HG03575 (cell line): ENCODE measurements at regions not wholly inside any gene's neighbourhood (a gene's known extent, or its start where the extent isn't known, plus 50 kb on each side); places are given as distances from the start of the nearest gene placed in this dataset.

Experiments used
- ATAC-seq: cut with Tn5 transposase; IDR thresholded peaks from one replicate; pipeline ENCODE4 v1.9.1; 2021; ENCODE audit not compliant: unreplicated experiment, insufficient number of reproducible peaks, low FRiP score; ENCODE audit errors: extremely low read depth

GRCh38 chr20:40503119-40503518 is 185.9 kb downstream of the MAFB start:
- ATAC-seq = no peak

DNA sequence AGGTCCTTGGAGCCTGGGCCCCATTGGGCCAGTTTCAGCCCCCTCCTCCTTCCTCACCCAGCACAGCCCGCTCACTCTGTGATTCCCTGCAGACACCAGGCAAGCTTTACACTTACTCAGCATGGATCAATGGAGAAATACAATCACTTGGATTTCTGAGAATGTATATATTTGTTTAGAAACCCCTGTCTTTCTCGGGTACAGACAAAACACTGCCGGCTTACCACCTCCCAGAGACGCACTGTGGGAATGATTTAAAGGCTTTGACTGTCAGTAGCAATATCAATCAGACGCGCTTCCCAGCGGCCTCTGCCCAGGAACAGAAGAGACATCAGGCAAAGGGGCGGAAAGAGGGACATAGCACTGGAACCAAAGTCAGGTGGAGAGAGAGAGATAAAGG is 186.5 kb downstream of the MAFB start:
- no peak for ATAC-seq

DNA sequence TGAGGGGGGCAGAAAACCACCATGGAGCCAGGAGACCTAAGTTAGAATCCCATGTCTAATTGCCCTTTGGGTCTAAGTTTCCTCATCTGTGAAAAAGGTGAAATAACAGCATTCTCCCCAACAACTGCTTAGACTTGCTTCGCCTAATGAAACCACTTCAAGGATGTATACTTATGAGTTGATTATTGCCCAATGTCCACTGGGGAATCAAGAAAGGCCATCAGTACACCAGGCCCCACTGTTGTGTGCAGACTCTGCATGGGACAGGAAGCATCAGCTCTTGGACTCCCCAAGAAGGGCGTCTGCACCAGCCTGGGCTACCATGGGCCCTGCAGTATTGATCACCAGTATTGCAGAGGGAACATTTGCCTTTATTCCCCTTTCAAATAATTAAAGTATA is 189.6 kb downstream of the MAFB start:
- no peak for ATAC-seq

- no peak for ATAC-seq
Measured at GRCh38 chr20:40497899-40498691, 190.9 kb downstream of the MAFB start.

- ATAC-seq = no peak
Measured at GRCh38 chr20:40495956-40496355, 193.1 kb downstream of the MAFB start.

DNA sequence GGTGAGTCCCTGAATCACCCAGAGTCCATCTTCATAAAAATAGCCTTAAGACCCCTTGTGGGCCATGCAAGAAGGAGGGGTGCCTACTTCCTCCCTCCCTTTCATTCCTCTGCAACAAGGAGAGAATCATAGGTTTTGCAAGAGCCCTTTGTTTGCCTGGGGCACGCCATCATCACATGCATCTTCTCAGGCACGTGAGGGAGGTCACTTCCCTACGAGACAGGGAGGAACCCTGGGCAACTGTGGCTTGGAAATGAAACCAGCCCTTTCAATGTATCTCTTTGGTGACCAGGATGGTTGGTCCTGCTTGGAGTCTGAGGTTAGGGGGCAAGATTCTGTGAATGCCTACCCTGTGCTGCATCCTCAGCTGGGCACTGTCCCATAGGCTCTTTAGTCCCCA is 194.8 kb downstream of the MAFB start:
- ATAC-seq = no peak

DNA sequence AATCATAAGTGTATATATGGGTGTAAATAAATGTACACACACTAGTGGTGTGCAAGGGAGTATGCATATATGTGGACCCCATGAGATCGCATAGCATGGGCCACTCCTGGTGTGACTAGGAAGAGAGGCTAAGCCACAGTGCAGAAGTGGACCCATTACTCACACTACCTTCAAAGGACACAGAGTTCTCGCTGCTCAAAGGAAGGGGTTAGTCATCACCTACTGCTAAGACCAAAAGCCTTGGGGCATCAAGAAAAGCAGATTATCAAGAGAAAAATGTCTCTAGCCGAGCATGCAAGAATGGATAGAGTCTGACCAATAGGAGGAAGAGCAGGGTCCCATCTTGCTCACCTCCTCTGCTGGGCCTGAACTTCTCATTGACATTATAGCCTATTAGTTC is 195.5 kb downstream of the MAFB start:
- ATAC-seq = no peak

DNA sequence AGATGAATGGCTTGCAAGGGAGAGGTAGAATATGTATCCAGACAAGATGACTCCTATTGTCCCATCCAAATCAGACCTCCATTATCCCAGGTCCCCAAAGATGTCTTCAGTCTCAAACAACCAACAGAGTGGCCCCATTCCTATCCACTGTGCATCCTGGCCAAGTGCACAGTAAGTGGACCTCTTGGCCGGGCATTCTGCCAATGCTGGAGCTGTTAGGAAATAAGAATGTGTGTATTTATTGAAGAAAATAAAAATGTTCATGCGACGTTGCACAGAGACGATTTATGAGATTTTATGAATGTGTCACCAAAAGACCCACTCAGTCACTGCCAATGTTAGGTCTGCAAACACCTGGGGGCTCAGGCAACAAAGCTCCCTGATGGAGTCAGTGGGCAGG is 196.0 kb downstream of the MAFB start:
- no peak for ATAC-seq

- no peak for ATAC-seq
Measured at GRCh38 chr20:40491009-40491590, 197.9 kb downstream of the MAFB start.

GRCh38 chr20:40489886-40490285 is 199.2 kb downstream of the MAFB start:
- ATAC-seq = no peak

GRCh38 chr20:40488401-40488800 is 200.6 kb downstream of the MAFB start:
- no peak for ATAC-seq

GRCh38 chr20:40486297-40486696 is 202.7 kb downstream of the MAFB start:
- no peak for ATAC-seq

DNA sequence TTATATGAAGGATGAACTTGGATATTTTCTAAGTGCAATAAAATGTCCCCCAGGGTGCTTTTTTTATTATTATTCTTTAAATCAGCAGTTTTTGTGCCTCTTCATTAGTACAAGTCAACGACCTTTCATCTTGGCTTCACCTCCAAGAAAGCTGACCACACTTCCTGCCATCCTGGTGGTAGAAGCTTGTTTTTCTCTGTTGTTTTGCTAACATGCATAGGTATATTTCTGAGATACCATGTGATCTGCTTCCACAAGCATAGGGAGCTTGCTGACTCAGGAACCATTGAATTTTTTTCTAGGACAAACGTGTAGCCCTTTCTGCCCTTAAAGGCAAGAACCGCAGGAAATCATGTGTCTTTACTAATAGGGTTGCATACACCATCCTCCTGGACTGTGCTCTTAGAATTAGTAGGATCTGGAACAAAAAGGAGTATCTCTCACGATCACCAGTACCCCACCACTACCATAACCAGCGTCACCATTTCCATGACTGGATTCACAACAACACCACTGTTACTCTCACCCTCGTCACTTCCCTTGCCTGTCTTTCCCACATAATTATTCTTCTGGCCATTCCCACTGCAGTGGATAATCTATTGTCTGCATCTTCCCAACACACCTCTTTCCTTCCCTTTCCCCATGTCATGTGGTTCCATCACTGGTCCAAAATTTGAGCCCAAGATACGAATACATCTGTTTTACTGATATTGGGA is 207.1 kb downstream of the MAFB start:
- no peak for ATAC-seq

DNA sequence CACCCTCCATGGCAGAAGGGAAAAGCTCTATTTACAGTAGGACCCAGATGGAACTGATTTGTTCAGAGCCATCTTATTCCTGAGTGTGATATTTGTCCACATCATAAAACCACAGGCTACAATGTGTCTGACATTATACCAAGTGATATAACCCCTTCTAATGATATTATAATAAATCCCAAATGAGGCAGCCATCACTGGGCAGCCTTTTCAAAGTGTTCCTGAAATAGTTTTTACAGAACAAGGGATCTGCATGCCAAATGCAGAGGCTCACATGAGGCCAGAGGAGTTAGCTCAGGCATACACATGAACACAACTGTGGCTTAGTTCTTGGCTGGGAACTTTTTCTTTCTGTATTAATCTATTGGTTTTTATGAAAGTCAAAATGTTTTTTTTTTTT is 207.7 kb downstream of the MAFB start:
- no peak for ATAC-seq

GRCh38 chr20:40477805-40478204 is 211.2 kb downstream of the MAFB start:
- no peak for ATAC-seq

DNA sequence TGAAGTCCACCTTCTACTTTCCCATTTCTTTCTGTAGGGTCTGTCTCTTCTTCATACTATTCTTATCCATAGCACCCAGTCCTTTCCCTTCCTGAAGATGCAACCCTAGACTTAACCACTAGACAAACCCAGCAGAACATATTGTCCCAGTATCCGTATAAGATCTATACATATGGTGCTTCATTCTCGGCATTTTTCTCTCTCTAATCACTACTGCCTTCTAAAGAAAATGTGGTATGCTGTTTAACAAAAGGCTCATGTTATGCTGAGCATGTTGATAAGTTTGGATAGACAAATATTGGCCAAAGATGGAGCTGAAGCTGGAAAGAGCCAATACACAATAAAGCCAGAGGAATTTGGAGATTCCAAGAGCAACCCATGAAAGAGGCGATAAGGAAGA is 212.6 kb downstream of the MAFB start:
- no peak for ATAC-seq

DNA sequence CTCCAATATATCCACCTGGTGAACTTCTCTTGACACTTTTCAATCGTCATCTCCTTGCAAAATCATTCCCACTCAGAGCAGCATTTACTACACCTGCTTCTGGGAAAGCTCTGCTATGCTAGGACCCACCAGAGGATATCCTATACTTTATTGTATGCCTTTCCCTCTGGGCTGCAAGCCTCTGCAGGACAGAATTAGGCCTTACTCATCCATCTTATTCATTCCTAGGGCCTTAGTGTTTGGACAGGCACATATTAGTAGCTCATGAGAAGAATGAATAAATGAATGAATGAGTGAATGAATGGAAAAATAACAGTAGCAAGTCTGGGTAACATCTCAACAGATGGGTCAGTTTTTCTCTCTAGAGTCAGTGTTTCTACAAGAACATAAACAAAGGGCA is 216.1 kb downstream of the MAFB start:
- ATAC-seq = no peak

- no peak for ATAC-seq
Measured at GRCh38 chr20:40471261-40471629, 217.8 kb downstream of the MAFB start.

DNA sequence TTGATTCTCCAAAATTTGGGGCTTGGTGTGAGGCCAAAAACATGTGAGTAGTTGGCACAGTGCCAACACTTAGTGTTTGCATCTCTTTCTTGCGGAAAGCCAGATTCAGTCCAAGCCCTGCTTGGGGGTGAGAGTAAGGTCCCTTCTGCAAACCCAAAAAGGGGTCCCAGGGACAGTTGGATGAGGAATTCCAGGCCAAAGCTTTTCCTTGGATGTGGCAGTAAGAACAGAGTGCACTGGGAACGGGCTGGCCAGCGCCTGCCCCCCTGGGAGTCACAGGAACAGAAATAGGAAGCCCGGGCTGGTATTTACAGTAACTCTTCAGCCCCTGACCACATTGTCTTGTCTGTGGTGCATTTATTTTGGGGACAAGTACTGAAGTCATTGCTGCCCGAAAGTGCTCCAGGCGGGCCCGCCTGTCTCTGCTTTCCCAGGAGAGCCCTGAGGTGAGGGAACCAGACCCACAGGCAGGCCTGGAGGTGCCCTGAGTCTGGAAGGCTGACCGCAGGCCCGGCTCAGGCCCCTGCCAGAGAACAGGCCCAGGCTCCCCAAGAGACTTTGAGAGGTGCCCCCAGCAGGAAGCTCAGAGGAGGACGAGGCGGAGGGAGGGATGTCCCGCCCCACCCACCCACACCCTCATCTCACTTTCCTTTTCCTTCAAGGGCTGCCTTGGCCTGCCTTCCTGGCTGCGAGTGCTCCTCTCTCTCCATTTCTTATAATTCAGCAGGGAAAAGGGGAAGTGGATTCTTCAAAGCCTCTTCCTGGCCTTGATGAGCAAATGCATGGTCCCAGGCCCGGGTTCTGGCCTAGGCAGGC is 218.4 kb downstream of the MAFB start:
- no peak for ATAC-seq

DNA sequence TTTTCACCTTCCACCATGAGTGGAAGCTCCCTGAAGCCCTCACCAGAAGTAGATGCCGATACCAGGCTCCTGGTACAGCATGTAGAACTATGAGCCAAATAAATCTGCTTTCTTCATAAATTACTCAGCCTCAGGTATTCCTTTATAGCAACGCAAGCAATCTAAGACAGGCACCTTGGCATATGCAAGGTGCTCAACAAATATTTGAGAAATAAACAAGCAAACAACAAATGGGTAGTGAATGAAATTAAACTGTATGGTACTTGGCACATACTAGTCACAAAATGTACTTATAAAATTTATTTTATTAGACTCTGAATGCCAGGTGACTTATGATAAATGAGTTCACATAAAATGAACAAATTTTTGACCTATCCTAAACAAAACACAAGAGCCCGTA is 220.3 kb downstream of the MAFB start:
- no peak for ATAC-seq
